T-helper 2 cell (primary cell): ENCODE measurements at regions not wholly inside any gene's neighbourhood (a gene's known extent, or its start where the extent isn't known, plus 50 kb on each side); places are given as distances from the start of the nearest gene placed in this dataset.

Experiments
- DNase-seq, 5 experiments: peaks; one replicate each; pipeline versions ENCODE4 v3.0.0 to v3.0.0-alpha.2; 2012 to 2022

- no peak for DNase-seq
Measured at GRCh38 chr3:137061186-137061585, 103.4 kb downstream of the IL20RB start.

DNA sequence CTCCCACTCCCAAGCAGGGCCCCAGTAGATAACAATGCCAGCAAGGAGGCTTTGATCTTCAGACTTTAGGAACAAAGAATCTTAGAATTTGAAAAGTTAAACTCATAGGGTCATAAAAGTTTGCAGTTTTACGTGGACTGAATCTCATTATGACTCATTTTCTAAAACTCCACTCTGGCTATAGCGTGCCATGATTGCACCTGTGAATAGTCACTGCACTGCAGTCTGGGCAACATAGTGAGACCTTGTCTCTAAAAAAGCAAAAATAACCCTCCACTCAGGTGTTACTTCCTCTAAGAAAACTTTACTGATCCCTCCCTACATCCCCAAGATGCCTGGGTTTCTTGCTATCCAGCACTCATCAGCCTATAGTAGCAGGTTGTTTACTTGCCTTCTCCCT lies 104.5 kb downstream of the IL20RB start:
- peak in 1 of 5 experiments; percentile 42 for DNase-seq

DNA sequence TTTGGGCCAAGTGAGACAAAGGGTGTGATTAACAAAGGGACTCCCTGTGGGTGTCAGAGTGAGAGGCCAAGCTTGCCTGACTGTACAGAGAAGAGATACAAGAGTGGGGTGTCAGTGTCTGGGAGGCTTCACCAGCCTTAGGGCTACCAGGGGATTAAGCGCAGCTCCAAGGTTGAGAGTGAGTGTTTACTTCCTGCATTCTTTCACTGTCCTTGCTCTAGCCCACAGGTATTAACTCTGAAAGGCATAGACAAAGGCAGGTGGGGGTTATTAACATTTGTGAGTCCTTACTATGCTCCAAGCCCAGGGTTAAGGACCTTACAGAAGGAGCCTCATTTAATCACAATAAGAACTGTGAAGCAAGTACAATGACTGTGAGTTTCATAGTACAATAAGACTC lies 107.6 kb downstream of the IL20RB start:
- no peak for DNase-seq

GRCh38 chr3:137066092-137066491 lies 108.3 kb downstream of the IL20RB start:
- no peak for DNase-seq

DNA sequence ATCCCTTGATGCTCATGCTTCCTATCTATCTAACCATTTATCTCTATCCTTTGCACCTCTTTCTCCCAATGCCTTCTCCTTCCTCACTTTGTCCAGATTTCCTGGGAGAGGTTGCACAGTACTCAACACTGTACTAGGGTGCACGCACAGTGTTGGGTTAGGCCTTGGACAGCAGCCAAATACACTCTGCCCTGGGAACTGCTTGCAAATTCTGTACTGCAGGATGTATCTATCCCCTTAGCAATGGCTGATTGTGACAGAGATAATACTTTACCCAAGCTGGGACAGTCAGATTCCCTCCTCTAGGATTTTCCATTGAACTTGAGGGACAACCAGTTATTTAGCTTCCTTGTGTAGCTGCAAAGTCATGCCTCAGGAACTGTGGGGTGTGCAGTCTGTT lies 113.3 kb downstream of the IL20RB start:
- DNase-seq: no peak

DNA sequence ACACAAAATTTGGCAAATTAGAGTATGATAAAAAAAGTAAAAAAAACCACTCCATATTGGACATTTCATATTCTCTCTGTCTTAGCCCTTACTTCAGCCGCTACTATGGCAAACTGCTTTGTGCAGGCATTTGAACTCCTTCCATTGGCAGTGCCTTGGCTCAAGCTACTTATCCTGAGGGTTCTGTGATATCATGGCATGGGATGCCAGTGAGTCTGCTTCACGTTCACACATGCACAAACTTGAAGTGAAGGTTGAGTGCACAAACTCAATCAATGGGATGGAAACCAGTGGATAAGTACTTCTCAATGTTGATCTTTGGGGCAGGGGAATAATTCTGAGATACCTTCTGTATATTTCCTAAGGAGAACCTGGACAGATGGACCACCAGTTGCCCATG lies 117.2 kb downstream of the IL20RB start:
- no peak for DNase-seq

- DNase-seq: no peak
Measured at GRCh38 chr3:137078040-137078439, 120.3 kb downstream of the IL20RB start.

GRCh38 chr3:137079571-137079970 lies 121.8 kb downstream of the IL20RB start:
- DNase-seq: no peak

DNA sequence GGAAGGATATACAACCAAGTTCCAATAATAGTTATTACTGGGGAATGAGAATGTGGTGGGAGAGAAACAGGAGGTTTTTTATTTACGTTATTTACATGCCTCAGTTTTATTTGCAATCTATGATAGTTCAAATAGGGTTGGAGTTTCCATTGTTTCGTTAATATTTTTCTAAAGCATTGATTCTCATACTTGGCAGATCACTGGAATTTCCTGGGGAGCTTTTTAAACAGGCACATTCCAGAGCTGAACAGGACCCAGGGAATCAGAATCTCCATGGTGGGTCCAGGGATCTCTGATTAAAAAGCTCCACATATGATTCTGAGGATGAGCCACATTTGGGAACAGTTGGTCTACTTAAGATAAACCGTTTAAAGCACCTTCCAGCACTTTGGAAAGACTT lies 123.9 kb downstream of the IL20RB start:
- DNase-seq: no peak

DNA sequence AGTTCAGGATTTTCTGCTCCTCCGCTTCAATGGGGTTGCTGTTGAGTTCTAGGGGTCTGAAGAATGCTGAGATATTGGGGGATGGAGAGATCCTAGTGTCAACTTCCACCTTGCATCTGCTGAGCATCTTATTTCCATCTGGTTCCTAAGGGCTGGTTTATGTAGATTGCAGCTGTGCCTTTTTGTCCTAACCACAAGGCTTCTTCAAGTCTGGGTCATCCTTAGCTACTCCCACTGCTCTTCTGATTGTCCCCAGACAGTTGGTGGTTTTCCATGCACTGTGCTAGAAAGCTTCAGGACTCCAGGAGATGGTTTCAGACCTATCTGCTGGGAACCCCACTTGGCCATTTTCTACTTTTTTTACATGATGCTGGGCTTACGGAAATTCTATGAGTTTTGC lies 125.0 kb downstream of the IL20RB start:
- no peak for DNase-seq

GRCh38 chr3:137083332-137083731 lies 125.5 kb downstream of the IL20RB start:
- no peak for DNase-seq

GRCh38 chr3:137084586-137084985 lies 126.8 kb downstream of the IL20RB start:
- no peak for DNase-seq

DNA sequence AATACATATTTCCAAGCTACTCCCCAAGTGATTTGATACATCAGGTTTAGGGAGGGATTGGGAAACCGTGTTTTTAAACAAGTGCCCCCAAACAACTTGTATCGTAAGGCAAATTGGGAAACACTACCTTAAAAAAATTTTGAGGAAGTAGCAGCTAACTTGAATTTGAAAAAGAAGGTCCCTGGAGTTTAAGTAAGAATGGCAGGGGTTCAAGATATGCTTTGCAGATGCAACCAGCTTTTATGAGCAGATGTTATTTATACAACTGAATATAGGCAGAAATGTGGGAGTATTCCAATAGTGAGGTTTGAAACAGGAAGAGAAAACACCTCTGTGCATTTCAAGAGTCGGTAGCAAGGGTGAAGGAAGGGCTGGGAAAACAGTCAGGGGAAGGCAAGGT lies 139.6 kb downstream of the IL20RB start:
- DNase-seq: no peak

DNA sequence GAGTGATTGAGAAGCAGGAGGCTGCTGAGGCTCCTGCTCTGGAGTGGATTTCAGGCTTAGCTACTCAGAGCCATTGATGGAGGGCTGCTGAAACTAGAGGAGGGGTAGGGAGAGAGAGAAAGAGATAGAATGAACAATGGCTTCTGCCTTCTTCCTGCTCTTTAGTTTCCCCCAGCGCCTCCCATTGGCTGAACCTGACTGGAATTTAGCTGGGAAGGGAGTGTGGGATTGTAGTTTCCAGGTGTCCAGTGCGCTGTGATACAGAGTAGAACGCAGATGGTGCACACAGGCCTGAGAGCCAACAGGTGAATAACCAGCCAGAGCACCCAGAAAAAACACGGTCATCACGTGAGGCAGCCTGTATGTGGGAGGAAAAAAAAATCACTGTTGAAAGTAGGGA lies 140.1 kb downstream of the IL20RB start:
- DNase-seq: no peak

GRCh38 chr3:137099364-137100219 lies 141.8 kb downstream of the IL20RB start:
- DNase-seq: no peak

DNA sequence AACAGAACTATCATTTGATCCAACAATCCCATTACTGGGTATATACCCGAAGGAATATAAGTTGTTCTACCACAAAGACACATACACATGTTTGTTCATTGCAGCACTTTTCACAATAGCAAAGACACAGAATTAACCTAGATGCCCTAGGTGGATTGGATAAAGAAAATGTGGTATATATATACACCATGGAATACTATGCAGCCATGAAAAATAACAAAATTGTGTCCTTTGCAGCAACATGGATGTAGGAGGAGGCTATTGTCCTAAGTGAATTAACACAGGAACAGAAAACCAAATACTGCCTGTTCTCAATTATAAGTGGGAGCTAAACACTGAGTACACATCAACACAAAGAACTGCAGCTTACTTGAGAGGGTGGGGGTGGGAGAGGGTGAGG lies 142.5 kb downstream of the IL20RB start:
- DNase-seq: no peak

DNA sequence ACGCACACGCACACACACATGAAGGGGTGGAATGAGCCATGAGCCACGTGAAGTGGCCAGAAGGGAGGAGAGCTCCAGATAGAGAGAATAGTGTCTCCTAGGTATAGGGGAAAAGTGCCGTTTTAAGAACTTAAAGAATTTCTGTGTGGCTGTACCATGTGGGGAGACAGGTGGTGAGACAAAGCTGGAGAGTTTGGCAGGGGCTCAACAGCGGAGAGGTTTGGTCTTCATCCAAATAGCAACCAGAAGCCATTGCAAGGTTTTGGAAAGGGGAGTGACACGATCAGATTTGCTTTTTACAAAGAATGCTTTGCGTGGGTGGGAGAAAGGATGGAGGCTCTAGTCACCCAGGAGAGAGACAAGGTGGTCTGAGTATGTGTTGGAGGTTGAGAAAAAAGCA lies 146.0 kb downstream of the IL20RB start:
- no peak for DNase-seq

DNA sequence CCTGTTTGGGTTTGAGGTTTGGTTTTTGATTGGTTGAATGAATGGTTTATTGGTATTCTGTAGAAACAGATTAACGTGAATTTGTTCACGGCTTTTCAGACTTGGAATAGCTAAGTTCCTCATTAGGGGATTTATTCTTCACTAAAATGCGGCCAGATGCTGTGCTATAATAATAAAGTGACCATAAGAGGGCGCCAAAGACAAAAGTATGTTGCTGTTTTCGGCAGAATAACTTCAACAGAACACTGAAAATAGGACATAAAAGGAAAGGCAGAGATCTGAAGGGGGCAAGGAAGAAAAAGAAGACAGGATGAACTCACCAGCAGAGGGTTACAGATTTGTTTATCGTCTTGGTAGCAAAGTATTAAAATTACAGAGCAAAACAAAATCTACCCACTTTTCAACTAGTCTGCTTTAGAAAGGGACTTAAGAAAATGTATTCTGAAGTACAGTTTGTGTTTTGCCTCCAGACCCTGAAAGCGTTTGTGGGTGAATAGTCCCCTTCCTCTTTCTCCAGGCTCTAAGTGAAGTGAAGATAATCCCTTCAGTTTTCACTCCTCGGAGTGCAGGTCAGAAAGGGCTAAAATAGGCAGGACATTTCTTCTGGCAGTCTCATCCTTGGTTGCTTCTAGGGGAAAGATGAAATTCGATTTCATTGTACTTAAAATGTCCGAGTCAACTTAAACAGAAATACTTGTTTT lies 147.6 kb downstream of the IL20RB start:
- DNase-seq: peak in 1 of 5 experiments; percentile 36

DNA sequence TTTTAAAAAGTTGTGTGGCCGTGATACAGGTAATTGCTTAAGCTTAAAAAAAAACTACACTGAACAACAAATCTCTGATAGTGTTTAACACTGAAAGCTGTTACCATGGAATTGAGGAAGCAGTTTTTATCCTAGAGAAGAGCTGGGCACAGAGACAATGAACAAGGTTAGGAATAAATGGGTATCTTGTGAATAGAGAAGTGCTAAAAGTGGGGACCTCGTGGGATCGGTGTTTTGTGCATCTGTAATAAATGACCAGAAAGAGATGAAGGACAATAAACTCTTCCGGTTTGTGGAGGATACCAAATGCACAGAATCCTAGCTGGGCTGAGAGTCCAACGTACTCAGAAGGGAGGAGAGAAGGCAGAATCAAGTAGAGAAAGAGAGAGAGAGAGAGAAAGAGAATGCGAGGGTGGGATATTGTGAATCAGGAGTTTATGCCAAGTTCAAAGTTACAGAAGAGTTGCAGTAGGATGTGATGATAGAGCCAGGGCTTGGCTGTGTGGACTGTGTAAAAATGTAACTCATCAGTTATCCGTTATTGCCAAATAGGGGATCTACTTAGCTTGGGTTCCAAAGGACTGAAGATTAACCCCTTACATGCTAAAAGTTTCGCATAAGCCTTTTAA lies 148.9 kb downstream of the IL20RB start:
- no peak for DNase-seq

GRCh38 chr3:137108699-137109440 lies 151.1 kb downstream of the IL20RB start:
- no peak for DNase-seq

GRCh38 chr3:137110392-137110996 lies 152.7 kb downstream of the IL20RB start:
- DNase-seq: peak in 1 of 5 experiments; percentile 16

DNA sequence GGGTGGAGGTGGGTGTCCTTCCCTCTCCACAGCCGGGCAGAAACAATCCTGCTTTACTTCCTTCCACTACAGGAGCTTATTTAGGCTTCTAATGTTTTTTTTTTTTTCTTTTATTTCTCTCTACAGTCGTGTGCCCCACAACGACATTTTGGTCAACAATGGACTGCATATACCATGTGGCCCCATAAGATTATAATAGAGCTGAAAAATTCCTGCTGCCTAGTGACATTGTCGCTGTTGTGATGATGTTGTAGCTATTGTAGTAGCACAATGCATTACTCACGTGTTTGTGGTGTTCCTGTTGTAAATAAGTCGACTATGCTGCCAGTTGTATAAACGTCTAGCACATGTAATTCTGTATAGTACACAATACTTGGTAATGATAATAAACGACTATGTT lies 153.7 kb downstream of the IL20RB start:
- DNase-seq: no peak

DNA sequence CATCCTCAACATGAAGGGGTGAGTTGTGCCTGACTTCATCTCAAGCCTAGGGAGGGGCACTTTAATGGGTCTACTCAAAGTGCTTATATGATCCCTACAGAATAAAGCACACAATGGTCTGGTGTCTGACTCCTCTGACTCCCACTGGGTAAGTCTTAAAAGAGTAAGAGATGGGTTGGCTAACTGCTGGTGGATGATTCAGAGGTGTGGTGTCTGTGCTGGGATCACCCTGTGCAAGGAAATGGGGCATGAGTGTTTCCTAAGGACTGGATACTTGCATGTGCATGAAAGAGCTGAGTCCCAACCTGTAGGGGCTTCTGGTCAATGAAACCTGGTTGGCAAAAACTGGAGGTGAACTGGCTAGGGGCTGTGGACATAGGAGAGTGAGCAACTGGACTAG lies 158.8 kb downstream of the IL20RB start:
- DNase-seq: no peak
